B cell (primary cell): ENCODE measurements at regions not wholly inside any gene's neighbourhood (a gene's known extent, or its start where the extent isn't known, plus 50 kb on each side); places are given as distances from the start of the nearest gene placed in this dataset.

ENCODE experiments used
- ATAC-seq: fragments of 200-7000 bp; cut with Tn5 transposase; one replicate; pipeline ENCODE4 v1.10.0; 2021; ENCODE audit warnings: low read depth, mild to moderate bottlenecking, moderate number of reproducible peaks, moderate library complexity
- CTCF ChIA-PET: fragments of 350-600 bp; sonication (Branson Sonifier 250); formaldehyde crosslinking; loops from one replicate; lab custom pipeline; 2021; ENCODE audit warnings: antibody characterized with exemption, inconsistent platforms; lab: Charles Lee
- POLR2A ChIA-PET: fragments of 350-600 bp; sonication (Branson Sonifier 250); formaldehyde crosslinking; loops from one replicate; lab custom pipeline; 2021; ENCODE audit warnings: antibody characterized with exemption; lab: Charles Lee
- DNase-seq: peaks from one replicate; pipeline ENCODE4 v3.0.0; 2013
- H2AFZ ChIP-seq: 2 replicates; pipeline ENCODE4 v1.6.1; 2012; ENCODE audit warnings: mild to moderate bottlenecking, low read depth, low read length; ENCODE audit not compliant: insufficient read depth, poor library complexity, severe bottlenecking
- H3K27ac ChIP-seq, 2 donors: 1 replicate in 1 of 2; 2 replicates in 1 of 2; pipeline ENCODE4 v1.5.1; 2012 to 2013; ENCODE audit warnings: low read length in 2 of 2, mild to moderate bottlenecking in 2 of 2, moderate library complexity in 1 of 2
- H3K27me3 ChIP-seq, 4 experiments: fragments of 200-600 bp in 1 of 4; sonication (generic) in 1 of 4; replicated peaks in 1 of 4; 1 replicate in 2 of 4; 2 replicates in 2 of 4; pipeline versions ENCODE4 v1.6.1 to v1.7.0; 2013 to 2016; ENCODE audit warnings: low read length in 3 of 4, mild to moderate bottlenecking in 2 of 4, mixed read lengths in 1 of 4, moderate library complexity in 1 of 4; ENCODE audit not compliant: insufficient read depth in 4 of 4, control insufficient read depth in 3 of 4; ENCODE audit errors: control extremely low read depth in 1 of 4
- H3K36me3 ChIP-seq, 2 experiments: replicated peaks in 1 of 2; 1 replicate in 1 of 2; 2 replicates in 1 of 2; pipeline versions ENCODE4 v1.6.1 to v1.7.1; 2013; ENCODE audit warnings: low read length in 1 of 2; ENCODE audit not compliant: insufficient read depth in 2 of 2, control insufficient read depth in 1 of 2; ENCODE audit errors: control extremely low read depth in 1 of 2, extremely low read depth in 1 of 2
- H3K4me1 ChIP-seq, 2 donors: fragments of 200-600 bp in 1 of 2; sonication (generic) in 1 of 2; 1 replicate in 1 of 2; 2 replicates in 1 of 2; pipeline versions ENCODE4 v1.5.1 to v1.6.1; 2013 to 2017; ENCODE audit warnings: low read length in 2 of 2; ENCODE audit not compliant: control insufficient read depth in 2 of 2, insufficient read depth in 2 of 2
- H3K4me2 ChIP-seq: replicated peaks from 2 replicates; pipeline ENCODE3; 2012; ENCODE audit warnings: mild to moderate bottlenecking, low read depth, low read length; ENCODE audit not compliant: poor library complexity, severe bottlenecking
- H3K4me3 ChIP-seq, 5 experiments: fragments of 200-600 bp in 1 of 5; sonication (generic) in 1 of 5; 1 replicate in 3 of 5; 2 replicates in 2 of 5; pipeline versions ENCODE4 v1.5.1 to v1.7.0; 2011 to 2016; ENCODE audit warnings: low read length in 4 of 5, mild to moderate bottlenecking in 4 of 5, low read depth in 2 of 5, control low read depth in 1 of 5, moderate library complexity in 1 of 5; ENCODE audit not compliant: insufficient read depth in 1 of 5; ENCODE audit errors: control extremely low read depth in 1 of 5, extremely low read depth in 1 of 5
- H3K79me2 ChIP-seq: fragments of 200-600 bp; sonication (generic); one replicate; pipeline ENCODE4 v1.6.0; 2016; ENCODE audit warnings: low read length; ENCODE audit not compliant: control insufficient read depth, insufficient read depth
- H3K9ac ChIP-seq: fragments of 200-600 bp; sonication (generic); 2 replicates; pipeline ENCODE4 v1.6.1; 2017; ENCODE audit warnings: mild to moderate bottlenecking, low read length, moderate library complexity
- H3K9me3 ChIP-seq, 3 donors: one replicate each; pipeline versions ENCODE4 v1.6.1 to v1.7.1; 2013; ENCODE audit warnings: low read length in 2 of 3; ENCODE audit not compliant: control insufficient read depth in 2 of 3, insufficient read depth in 1 of 3; ENCODE audit errors: control extremely low read depth in 1 of 3
- H4K20me1 ChIP-seq: 2 replicates; pipeline ENCODE4 v1.6.0; 2012; ENCODE audit warnings: mild to moderate bottlenecking, low read length; ENCODE audit not compliant: insufficient read depth, control insufficient read depth, poor library complexity, severe bottlenecking
- H3K27ac Mint-ChIP-seq: one replicate; pipeline ENCODE4 v1.8.0; 2021; ENCODE audit warnings: mixed read lengths
- H3K27me3 Mint-ChIP-seq: one replicate; pipeline ENCODE4 v1.8.0; 2021; ENCODE audit warnings: mixed read lengths
- H3K4me1 Mint-ChIP-seq: one replicate; pipeline ENCODE4 v1.8.0; 2021; ENCODE audit warnings: mixed read lengths
- H3K4me3 Mint-ChIP-seq: one replicate; pipeline ENCODE4 v1.8.0; 2021; ENCODE audit warnings: mixed read lengths
- H3K9me3 Mint-ChIP-seq: one replicate; pipeline ENCODE4 v1.8.0; 2022; ENCODE audit warnings: mixed read lengths; ENCODE audit not compliant: insufficient read depth
- EZH2 ChIP-seq: IDR thresholded peaks from 2 replicates; pipeline ENCODE4 v1.6.1; 2012; ENCODE audit warnings: borderline replicate concordance, low read depth, mild to moderate bottlenecking, moderate library complexity, low read length; ENCODE audit not compliant: insufficient read depth, poor library complexity, severe bottlenecking
- WGBS: methylation state at CpG from one replicate; pipeline ENCODE4 v1.1.5; 2013; ENCODE audit warnings: missing lambda C conversion rate; ENCODE audit not compliant: insufficient coverage; 5-methylcytosine and 5-hydroxymethylcytosine counted together
- intact Hi-C: fragments of 100-400 bp; cut with micrococcal nuclease; formaldehyde crosslinking; loops from one replicate; pipeline ENCODE4 v1.10.0; 2022
- TF ChIP-seq, protein P1 (sequence below): fragments of 200-600 bp; IDR thresholded peaks from one replicate; pipeline ENCODE4 v1.8.0; 2022; ENCODE audit warnings: antibody characterized with exemption, mild to moderate bottlenecking

DNA sequence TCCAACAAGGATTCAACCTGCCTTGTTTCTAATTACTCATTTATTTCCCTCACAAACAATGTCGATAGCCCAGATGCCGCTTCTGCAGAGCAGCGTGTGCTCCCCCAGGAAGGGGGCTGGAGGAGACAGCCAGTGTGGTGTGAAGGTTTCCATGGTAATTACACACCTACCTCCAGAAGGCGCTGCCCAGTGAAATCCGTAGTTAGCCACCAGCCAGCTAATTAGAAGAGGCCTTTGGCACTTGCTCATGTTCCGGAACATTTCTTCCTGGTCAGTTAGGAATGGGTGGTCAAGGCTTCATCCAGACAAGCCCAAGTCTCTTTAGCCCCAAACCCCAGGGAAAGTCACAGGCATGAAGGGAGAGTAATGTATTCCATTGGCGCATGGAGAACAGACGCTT lies 342.5 kb upstream of the C16orf82 start:
- Histone ChIP-seq H3K9ac (no peak overlapping the region), H2AFZ (no peak overlapping the region), H3K9me3 (peaks cover 0 to 3% (median 0%) of the 10 kb centered on the region in 3 donors), H3K4me3 (no peak overlapping the region), H3K36me3 (no peaks in the 10 kb centered on the region), H4K20me1 (no peaks in the 10 kb centered on the region), H3K27me3 (peaks cover 0 to 2% (median 0%) of the 10 kb centered on the region in 4 experiments), H3K4me2 (no peak overlapping the region), H3K27ac (no peak overlapping the region), H3K4me1 (no peaks in the 10 kb centered on the region), H3K79me2 (no peaks in the 10 kb centered on the region)
- no peak overlapping the region for H3K27ac Mint-ChIP-seq
- 93% methylated on average over 4 of the region's 8 CpGs for WGBS
- POLR2A ChIA-PET = no interaction called here
- H3K4me3 Mint-ChIP-seq = no peak overlapping the region
- H3K4me1 Mint-ChIP-seq = no peaks in the 10 kb centered on the region
- ATAC-seq = no peak
- H3K9me3 Mint-ChIP-seq = no peaks in the 10 kb centered on the region
- H3K27me3 Mint-ChIP-seq = peaks cover 23% of the 10 kb centered on the region
- intact Hi-C loops = no loop called here
- no peak for TF ChIP-seq EZH2
- TF ChIP-seq, protein P1, sequence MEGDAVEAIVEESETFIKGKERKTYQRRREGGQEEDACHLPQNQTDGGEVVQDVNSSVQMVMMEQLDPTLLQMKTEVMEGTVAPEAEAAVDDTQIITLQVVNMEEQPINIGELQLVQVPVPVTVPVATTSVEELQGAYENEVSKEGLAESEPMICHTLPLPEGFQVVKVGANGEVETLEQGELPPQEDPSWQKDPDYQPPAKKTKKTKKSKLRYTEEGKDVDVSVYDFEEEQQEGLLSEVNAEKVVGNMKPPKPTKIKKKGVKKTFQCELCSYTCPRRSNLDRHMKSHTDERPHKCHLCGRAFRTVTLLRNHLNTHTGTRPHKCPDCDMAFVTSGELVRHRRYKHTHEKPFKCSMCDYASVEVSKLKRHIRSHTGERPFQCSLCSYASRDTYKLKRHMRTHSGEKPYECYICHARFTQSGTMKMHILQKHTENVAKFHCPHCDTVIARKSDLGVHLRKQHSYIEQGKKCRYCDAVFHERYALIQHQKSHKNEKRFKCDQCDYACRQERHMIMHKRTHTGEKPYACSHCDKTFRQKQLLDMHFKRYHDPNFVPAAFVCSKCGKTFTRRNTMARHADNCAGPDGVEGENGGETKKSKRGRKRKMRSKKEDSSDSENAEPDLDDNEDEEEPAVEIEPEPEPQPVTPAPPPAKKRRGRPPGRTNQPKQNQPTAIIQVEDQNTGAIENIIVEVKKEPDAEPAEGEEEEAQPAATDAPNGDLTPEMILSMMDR = no peak
- CTCF ChIA-PET = no interaction called here
- DNase-seq = no peak

DNA sequence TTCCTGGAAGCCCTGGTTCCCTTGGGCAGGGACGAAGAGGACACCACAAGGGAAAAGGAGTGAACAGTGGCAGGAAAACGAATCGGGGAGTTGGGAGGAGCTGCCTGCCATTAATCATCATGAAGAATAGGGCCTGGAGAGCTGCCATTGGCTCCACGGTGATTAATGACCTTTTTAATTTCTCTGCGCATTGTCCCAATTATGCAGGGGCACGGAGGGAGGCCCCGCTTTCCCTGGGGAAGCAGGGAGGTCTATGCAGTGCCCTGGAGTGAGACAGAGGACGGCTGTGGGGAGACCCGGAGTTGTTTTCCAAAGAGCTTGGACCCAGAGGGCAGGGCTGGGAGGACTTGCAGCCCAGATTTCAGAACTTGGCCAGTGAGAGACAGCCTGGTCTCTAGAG lies 338.9 kb upstream of the C16orf82 start:
- H3K4me1 Mint-ChIP-seq = no peaks in the 10 kb centered on the region
- H3K4me1 ChIP-seq = no peaks in the 10 kb centered on the region
- DNase-seq (no peak), ATAC-seq (no peak)
- no peak overlapping the region for H3K9ac ChIP-seq
- intact Hi-C loops = no loop called here
- peaks cover 35% of the 10 kb centered on the region for H3K27me3 Mint-ChIP-seq
- H3K4me2 ChIP-seq = no peak overlapping the region
- no peaks in the 10 kb centered on the region for H4K20me1 ChIP-seq
- peaks cover 0 to 2% (median 0%) of the 10 kb centered on the region in 4 experiments for H3K27me3 ChIP-seq
- peaks cover 0 to 3% (median 0%) of the 10 kb centered on the region in 3 donors for H3K9me3 ChIP-seq
- H3K4me3 Mint-ChIP-seq = no peak overlapping the region
- no peak overlapping the region for H2AFZ ChIP-seq
- no peaks in the 10 kb centered on the region for H3K79me2 ChIP-seq
- no peaks in the 10 kb centered on the region for H3K36me3 ChIP-seq
- H3K27ac Mint-ChIP-seq = no peak overlapping the region
- no peak overlapping the region for H3K4me3 ChIP-seq
- 13% methylated on average over 9 of the region's 9 CpGs for WGBS
- H3K27ac ChIP-seq = no peak overlapping the region
- no peak for TF ChIP-seq EZH2
- TF ChIP-seq, protein P1 = no peak
- ChIA-PET POLR2A (no interaction called here), CTCF (no interaction called here)
- H3K9me3 Mint-ChIP-seq = no peaks in the 10 kb centered on the region
